ENCODE measurements at regions not wholly inside any gene's neighbourhood (a gene's known extent, or its start where the extent isn't known, plus 50 kb on each side); places are given as distances from the start of the nearest gene placed in this dataset.

DNA sequence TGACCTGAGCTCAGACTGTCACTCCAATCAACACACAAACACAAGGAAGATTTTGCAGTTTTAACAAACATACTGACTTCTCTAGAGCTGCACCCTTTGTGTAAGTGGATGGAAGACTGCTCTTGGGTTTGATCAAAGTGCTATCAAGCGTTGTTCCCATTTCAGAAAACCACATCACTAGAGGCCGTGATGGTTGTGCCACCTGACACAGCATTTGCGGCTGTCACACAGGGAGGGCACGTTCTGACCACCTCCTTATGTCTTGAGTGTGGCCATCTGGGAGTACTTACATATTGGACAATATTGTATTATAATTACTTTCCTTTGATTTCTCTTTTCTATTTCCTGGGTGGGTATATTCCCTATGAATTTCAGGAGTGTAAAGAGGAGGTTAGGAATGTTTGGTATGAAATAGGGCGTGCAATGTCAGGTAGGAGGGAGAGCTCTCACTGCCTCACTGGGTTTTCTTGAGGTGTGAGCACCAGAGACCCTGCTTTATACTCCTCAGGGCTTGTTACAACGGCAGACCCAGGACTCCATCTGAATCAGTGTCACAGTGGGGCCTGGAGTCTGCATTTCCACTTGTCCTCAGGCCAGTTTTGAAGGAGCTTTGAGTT lies 74.3 kb downstream of the SYNE3 start:
- DNase-seq: no peak

DNA sequence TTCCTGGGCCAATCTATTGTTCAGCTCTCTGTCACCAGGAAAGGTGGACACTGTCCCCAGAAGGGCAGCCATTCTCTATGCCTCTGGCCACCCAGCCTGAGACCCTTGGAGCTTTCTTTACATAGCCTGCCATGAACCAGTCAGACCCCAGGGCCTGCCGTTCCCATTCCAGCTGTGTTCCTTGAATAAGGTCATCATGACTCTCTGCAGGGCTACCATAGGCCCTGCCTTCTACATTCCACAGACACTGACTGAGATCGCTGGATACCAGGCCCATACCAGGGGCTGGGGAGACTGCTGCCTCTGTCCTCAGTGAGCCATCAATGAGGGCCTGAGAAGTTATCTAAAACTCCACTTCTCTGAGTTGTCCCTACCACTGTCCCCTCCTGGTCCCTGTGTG lies 75.5 kb downstream of the SYNE3 start:
- DNase-seq: no peak

DNA sequence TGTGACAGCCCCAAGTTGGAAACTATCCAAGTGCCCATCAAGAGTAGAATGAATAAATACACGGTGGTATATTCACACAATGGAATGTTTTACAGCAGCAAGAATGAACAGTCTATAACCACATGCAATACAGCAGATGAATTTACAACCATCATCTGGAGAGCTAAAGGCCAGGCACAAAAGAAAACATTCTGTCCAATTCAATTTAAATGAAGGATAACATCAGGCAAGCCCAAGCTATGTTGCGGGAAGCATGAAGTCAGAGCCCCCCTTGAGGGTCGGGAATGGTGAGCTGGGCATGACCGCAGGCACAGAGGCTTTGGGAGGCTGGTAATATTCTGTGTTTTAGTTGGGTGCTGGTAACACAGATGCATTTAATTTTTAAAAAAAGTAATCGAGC lies 76.0 kb downstream of the SYNE3 start:
- no peak for DNase-seq

DNA sequence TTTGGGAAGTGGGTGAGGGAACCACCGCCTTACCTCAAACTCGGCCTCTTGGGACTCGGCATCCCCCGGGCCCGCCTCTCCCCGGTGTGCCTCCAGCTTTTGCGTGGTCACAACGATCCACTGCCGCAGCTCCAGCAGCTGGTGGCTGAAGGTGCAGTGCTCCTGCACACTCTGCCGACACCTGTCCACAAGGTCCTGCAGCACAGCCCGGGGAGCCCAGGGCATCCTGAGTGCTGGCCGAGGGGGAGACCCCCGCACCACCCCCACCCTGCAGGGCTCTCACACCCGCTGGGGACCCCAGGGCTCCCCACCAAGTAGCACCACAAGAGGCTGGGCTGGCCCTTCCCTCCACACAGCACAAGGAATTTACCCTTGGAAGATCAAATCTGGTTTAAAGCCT lies 76.6 kb downstream of the SYNE3 start:
- DNase-seq: no peak

DNA sequence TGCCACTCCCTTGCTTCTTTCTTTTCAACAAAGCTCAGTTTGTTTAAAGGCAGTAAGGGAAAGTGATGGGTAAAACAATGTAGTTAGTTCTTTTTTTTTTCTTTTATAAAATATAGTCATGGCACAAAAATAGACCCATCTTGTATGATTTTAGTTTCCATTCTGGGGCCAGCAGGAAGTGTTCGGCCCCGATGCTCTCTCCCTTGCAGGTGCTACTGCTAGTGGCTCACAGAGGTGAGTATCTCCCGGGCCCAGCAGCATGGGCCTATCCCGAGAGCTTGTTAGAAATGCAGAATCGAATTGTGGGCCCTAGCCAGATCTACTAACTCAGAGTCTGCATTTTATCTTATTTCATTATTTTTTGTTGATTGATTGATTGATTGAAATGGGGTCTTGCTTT lies 78.7 kb downstream of the SYNE3 start:
- DNase-seq: no peak

DNA sequence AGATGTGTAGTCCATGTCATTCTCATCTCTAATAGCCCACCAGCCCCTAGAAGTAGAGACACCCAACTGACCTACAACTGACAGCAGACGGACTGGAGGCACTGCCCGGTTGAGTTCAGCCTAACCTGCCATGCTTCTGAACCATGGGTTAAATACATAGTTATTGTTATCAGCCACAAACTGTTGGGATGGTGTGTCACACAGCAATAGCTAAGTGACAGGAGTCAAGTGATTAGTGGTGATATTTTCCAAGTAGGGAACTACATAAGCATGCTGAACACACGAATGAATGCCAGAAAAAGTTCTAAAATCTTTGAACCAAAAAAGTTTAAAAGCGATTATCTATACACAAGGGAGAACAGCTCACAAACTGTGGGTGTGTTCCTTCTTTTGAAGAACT lies 80.1 kb downstream of the SYNE3 start:
- DNase-seq: no peak

DNA sequence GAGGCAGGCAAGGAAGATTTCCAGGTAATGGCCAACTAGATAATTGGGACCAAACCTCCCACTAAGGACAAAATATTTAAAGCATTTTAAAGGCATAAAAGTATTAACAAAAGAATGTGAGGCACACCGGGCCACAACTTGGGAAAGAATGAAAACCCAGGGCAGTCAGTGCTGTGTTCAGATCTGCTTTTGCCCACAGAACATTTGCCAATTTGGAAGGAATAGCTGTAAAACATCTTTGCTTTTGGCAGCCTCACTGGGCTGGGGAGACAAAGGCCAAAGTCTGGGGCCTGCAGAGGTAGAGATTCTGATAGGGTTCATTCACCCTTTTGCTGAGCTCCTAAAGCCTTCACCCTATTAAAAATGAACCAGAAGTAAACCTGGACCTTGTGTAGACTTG lies 82.3 kb downstream of the SYNE3 start:
- DNase-seq: no peak

DNA sequence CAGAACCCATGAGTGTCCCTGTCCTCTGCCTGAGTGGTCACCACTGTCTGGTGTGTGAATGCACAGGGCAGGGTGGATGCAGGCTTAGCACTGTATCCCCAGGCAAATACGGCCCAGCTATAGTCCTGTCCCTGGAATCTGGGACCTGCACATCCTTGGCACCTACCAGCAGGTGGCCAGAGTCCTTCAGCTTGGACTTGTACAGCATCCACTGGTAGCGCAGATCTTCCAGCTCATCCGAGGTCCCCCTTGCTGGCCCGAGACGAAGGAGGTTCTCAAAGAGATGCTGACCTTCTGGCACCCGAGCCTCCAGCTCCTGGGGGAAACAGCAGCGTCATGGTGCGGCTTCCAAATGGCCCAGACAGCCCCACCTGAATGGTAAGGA lies 83.4 kb downstream of the SYNE3 start:
- DNase-seq: no peak

DNA sequence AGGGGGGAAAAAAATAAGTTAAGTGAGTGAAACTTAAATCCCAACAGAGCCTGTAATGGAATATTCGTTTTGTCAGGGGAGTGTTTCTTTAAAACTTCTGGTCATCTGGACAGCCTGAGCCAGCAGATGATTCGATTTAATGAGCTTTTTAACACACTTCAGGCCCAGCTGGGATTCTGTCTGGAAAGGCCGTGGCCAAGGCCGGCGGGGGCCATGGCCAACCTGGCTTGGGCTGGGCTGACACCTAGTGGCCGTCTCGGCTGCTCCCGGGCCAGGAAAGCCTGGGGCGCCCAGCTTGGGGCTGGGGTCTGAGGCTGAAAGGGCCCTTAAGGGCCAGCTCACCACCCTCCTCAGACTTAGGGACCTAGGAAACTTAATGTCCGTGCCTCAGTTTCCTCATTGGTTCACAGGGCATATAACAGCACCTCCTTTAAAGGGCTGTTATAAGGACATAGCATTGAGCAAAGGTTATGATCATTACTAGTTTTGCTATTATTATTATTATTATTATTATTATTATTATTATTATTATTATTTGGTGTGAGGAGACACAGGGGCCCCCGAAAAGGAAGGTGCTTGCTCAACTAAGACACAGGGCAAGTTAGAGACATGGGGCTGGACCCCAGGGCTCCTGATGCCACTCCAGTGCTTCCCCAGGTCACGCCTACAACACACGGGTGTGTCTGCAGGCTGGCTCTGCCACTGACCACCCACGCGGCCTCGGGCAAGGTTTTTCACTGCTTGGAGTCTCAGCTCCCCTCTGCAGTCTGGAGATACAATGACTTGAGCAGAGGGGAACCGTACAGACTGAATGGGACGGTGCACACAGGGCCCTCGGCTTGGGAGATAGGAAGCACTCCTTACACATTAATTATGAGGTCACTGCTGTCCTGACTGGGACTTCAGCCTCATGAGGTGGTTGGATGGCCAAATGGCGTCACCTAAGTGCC lies 84.0 kb downstream of the SYNE3 start:
- DNase-seq: no peak

DNA sequence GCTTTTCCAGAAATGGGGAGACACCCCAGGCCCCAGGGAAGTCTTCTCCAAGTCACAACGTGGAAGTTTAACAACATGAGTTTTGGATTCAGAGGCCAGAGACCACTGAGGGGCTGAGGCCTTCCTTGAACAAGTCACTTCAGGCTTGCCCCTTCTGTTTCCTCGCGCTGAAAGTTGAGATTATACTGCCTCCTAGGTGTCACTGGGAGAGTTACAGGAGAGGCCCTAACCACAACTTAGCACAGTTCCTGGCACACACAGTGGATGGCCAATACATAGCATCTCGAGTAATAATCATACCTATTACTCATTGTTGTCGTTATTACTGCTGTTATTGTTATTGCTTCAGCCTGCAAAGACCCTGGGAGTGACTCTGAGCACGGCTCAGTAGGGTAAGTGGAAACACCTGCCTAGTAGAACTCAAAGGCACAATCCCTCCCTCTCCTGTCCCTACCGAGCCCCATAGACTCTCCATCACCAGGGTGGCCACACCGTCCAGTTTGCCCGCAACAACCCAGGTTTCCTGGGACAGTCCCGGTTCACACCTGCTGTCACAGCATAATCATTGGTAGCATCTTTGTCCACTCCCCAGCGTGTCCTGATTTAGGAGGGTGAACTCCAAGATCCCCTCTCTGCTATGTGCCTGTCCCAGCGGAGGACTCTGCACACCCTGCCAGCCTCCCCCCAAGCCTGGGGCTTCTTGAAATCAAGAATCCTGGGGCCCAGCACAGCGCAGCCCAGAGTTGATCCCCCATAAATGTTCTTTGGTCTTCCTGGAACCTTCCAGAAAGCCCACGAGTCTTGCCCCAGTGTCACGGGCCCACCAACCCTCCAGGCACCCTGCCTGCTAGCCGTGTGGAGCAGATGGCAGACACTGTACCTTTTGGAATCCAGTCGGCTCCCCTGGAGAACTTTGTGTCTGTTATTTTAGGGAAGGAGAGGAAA lies 85.0 kb downstream of the SYNE3 start:
- no peak for DNase-seq

DNA sequence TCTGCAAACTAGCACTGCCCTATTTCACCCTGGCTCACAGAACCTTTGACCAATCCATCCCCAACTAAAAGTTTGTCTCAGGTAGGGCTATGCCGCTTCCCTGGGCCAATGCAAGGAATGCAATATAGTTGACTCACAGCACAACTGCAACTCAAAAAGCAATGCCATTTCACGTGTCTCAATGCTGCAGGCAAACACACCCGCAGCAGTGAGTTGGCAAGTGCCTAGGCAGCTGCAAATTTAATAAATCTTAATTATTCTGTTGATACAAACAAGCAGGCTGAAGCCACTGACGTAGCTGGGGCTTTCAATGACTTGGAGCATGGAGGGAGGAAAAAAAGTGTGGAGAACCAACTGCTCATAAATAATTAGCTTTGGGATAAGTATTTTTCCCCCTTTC lies 87.9 kb downstream of the SYNE3 start:
- DNase-seq: no peak

DNA sequence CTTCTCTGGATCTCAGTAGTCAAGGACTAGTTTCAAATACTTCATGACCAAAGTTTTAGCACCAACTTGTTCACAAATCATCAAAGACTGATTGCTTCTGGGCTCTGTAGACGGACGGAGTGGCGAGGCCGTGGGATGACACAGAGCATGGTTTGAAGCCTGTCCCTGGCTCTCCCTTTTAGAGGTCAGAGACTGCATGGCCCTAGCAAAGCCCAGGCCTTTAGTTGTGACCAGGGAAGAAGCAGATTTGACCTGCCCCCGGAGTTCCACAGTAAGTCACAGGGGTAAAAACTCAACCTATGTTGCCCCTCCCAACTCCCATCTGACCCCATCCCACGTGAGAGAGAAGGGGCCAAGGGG lies 90.4 kb downstream of the SYNE3 start:
- no peak for DNase-seq

DNA sequence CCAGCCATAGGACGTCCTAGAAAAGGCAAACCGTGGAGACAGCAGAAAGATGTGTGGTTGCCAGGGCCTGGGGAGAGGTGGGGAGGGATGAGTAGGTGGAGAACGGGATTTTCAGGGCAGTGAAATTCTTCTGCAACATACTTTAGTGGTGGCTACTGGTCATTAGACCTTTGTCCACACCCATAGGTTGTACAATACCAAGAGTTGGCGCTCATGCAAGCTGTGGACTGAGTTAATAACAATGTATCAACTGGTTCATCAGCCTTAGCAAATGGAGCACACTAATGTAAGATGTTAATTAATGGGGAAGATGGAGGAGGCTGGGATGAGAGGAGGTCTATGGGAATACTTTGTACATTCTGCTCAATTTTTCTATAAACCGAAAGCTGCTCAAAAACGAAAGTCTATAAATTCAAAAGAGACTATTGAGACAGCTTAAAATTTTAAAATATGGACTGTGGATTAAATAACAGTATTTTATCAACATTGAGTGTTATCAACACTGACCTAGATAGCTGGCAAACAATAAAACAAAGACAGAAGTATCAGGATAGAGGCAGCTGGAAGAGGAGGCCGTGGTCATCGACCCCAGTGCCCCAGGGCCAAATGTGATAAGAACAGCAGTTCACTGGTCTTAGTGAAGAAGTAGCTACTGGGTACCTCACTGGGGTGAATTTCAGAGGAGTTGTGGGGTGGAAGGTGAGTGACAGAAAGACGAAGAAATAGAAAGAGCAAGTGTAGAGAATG lies 90.9 kb downstream of the SYNE3 start:
- DNase-seq: no peak

DNA sequence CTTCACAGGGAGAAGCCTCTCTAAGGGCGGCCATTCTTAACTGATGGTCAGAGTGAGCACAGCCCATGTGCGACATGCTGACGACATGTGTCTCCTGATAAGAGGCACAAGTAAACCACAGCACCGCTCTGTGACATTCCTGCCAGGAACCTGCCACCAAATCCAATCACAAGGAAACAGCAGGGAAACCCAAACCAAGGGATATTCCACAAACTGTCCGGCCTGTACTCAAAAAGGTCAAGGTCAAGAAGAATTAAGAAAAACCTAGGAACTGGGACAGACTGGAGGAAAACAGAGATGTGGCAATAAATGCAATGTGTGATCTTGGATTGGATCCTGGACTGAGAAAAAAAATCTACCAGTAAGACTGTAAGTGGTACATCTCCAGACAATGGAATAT lies 91.9 kb downstream of the SYNE3 start:
- no peak for DNase-seq

DNA sequence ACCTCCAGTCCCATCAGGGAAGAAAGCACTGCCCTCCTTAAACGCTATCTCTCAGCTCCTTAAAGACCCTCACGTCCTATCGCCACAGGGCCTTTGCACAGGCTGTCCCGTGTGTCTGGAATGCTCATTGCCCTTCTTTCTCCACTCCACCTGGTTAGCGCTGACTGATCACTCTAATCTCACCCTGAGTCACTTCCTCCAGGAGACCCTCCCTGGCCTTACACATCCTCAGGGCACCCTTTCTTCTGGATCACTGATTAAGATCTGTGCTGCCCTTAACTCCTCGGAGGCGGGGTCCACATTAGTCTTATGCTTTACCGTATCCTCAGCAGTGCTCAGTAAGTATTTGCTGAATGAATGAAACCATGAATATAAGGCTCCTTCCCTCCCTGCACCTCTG lies 94.7 kb downstream of the SYNE3 start:
- no peak for DNase-seq

DNA sequence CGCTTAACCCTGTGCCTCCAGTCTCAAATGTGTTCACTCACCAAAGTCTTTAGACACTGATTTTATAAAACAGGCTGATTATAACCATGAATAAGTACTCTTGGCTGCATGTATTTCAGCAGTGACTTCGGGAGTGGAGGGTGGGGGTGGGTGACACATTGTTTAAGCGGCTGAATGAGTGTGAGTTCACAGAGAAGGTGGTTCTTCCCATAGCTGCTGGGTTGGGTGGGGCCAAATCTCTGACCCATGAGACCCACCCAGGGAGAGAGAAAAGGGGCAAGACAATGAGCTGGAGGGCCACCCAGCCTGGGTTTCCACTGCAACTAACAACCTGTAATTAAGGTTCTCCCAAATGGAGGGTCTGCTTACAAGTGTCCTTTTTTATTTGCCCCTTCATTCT lies 96.4 kb downstream of the SYNE3 start:
- no peak for DNase-seq

DNA sequence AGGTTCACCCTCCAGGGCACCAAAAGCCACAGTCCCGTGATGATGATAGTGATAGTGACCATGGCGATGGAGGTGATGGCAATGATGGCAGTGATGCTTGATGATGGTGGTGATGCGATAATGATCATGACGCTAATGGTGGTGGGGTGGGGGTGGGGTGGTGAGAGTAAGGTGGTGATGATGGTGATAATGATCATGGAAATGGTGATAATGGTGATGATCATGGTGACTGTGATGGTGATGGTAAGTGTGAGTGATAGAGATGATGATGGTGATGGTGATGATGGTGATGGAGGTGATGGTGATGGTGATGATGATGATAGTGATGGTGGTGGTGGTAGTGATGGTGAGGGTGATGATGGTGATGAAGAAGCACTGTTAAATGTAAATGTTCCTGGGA lies 96.9 kb downstream of the SYNE3 start:
- no peak for DNase-seq

DNA sequence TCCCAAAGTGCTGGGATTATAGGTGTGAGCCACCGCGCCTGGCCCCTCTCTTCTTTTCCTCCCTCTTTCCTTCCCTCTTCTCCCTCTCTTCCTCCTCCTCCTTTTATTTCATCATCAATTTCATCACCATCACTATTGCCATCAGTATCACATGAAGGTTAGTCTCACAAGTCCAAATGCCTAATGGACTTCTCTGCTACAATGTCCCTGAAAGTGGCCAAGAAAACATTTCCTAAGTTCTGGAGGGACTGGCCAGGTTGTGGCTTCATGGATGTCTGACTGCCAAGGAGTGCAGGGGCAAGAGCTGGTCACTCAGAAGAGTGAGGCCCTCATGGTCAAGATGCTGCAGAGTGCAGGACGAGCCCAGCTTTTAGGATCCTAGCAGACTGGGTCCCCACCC lies 97.6 kb downstream of the SYNE3 start:
- DNase-seq: no peak

DNA sequence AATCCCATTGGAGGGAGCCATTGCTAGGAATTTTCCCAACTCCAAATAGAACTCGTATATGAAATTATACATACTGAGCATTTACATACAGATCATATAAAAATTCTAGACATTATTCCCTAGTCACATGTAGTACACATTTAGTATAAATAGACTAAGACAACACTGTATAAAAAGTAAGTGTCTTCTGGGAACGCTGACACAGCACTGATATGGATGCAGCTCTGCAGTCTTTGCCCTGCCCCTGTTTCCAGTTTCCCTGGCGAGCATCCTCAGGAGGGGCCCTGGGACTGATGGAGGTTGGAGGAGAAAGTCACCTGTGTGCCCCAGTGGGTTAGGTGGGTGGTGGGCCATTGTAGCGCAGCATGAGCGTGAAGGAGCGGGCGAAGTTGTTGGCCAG lies 97.8 kb upstream of the CLMN start:
- DNase-seq: no peak

DNA sequence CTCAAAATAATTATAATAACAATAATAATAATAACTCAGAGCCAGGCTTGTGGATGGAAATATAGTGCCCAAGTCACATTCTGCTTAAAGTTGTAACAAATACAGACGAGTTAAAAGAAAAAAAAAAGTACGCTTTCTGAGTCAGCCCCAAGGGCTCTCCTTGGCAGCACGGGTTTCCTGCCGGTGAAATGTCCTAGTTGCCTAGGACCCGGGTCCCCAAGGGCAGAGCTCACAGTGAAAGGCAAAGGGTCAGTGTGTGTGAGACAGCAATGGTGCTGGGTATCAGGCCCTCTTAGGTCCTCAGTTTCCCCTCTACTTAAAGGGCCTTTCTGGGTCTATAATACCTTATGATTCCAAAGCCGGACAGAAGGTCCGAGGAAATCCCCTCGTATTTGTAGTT lies 96.3 kb upstream of the CLMN start:
- no peak for DNase-seq

DNA sequence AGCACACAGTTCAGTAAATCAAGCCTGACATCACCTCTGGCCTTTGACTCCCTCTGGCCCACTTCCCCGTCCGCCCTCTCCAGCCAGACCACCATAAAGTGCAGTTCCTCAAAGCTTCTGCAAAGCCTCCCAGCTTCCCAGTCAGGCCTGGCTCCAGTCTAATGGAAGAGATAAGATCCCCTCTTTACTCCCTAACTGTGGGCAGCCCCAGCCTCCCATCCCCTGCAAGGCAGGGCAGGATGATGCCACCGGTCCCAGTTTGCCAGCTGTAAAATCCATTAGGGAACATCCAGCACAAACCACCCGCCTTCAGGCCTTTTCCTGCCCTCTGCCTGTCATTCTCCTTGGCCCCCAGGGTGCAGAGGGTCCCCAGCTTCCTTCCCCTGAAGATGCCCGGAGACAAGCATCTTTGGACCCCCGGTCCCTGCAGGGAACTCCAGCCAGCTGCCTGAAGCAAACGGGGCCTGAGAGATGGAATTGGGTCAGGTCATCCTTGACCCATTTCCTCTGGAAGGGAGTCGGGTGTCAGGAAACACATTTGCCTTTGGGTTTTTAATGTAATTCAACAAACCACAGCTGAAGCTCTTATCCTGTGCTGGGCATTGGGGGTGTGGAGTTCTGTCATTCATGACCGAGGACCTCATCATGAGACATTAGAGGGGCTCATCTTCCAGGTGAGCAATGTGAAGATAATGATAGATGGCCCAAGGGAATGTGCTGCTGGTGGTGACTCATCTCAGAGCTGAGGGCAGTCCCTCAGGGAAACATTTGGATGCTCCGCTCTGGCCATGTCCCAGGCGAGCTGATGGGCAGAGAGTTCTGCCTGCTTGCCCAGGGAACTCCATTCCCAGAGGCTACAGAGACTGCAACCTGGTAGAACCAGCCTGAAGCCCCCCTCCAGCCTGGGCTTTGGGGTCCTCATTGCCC lies 93.8 kb upstream of the CLMN start:
- no peak for DNase-seq

DNA sequence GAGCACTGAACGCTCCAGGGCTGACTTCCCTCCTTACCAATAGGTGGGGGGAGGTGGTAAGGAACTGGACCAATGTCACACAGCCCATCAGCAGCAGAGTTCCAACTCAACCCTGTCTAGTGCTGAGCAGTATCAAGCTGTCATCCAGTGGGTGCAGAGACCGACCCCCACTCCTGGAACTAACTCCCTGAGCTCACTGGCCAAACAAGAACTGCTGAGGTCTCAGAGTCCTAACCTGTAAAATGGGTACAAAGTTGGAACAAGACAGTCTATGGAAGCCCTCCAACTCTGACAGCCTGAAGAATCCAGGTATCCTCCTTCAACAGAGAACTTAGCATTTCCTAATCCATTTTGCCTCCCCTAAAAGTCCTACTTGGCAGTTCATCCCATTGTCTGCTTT lies 91.1 kb upstream of the CLMN start:
- no peak for DNase-seq
